ENCODE measurements at regions not wholly inside any gene's neighbourhood (a gene's known extent, or its start where the extent isn't known, plus 50 kb on each side); places are given as distances from the start of the nearest gene placed in this dataset.

- H3K36me3 ChIP-seq (ENCODE audit: control insufficient read depth in 2 of 2, extremely low read depth in 1 of 2, insufficient read depth in 2 of 2, low read length in 2 of 2) = no peaks in the 10 kb centered on the region
- no peak overlapping the region for H2AFZ ChIP-seq (ENCODE audit: control insufficient read depth, low read length)
- H3K9me3 ChIP-seq (ENCODE audit: control insufficient read depth, low read depth, low read length) = no peaks in the 10 kb centered on the region
- FAIRE-seq (no peak), DNase-seq (ENCODE audit: low read depth, low spot score) (no peak)
- no peak overlapping the region for H3K4me3 ChIP-seq (ENCODE audit: control insufficient read depth in 2 of 3, extremely low read depth in 1 of 3, insufficient read depth in 2 of 3, low read depth in 1 of 3, low read length in 3 of 3)
- H3K27ac ChIP-seq (ENCODE audit: control insufficient read depth, insufficient read depth, low read length) = no peak overlapping the region
- dilution Hi-C loops (cut with MboI; ENCODE audit: extremely low pct_ligation_motif_present, low sequenced_read_pairs) = no loop called here
- H3K9ac ChIP-seq (ENCODE audit: control insufficient read depth, extremely low read depth, insufficient read depth, low read length) = no peak overlapping the region
- no peaks in the 10 kb centered on the region for H3K79me2 ChIP-seq (ENCODE audit: control insufficient read depth, insufficient read depth, low read length)
- H3K27me3 ChIP-seq (ENCODE audit: control insufficient read depth, extremely low read depth, insufficient read depth, low read length) = no peaks in the 10 kb centered on the region
- H3K4me1 ChIP-seq (ENCODE audit: control insufficient read depth, extremely low read depth, insufficient read depth, low read length) = no peaks in the 10 kb centered on the region
- no peaks in the 10 kb centered on the region for H3K9me1 ChIP-seq (ENCODE audit: control insufficient read depth, extremely low read depth, insufficient read depth, low read length)
- H4K20me1 ChIP-seq (ENCODE audit: control insufficient read depth, extremely low read depth, insufficient read depth, low read length) = no peaks in the 10 kb centered on the region
- no peak overlapping the region for H3K4me2 ChIP-seq (ENCODE audit: control insufficient read depth, extremely low read depth, insufficient read depth, low read depth, low read length)
- TF ChIP-seq, protein P1, sequence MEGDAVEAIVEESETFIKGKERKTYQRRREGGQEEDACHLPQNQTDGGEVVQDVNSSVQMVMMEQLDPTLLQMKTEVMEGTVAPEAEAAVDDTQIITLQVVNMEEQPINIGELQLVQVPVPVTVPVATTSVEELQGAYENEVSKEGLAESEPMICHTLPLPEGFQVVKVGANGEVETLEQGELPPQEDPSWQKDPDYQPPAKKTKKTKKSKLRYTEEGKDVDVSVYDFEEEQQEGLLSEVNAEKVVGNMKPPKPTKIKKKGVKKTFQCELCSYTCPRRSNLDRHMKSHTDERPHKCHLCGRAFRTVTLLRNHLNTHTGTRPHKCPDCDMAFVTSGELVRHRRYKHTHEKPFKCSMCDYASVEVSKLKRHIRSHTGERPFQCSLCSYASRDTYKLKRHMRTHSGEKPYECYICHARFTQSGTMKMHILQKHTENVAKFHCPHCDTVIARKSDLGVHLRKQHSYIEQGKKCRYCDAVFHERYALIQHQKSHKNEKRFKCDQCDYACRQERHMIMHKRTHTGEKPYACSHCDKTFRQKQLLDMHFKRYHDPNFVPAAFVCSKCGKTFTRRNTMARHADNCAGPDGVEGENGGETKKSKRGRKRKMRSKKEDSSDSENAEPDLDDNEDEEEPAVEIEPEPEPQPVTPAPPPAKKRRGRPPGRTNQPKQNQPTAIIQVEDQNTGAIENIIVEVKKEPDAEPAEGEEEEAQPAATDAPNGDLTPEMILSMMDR (optimal IDR thresholded peaks at IDR 0.05 in 1 of 3, IDR thresholded peaks at IDR 0.05 in 1 of 3, conservative IDR thresholded peaks at IDR 0.05 in 1 of 3; ENCODE audit: extremely low read depth in 1 of 3, insufficient read depth in 2 of 3, low read length in 3 of 3) = no peak
- no peak for TF ChIP-seq EZH2 (IDR thresholded peaks at IDR 0.05; ENCODE audit: low read length)
Observed at GRCh38 chr7:24197852-24198251, 86.1 kb upstream of the NPY start.

DNA sequence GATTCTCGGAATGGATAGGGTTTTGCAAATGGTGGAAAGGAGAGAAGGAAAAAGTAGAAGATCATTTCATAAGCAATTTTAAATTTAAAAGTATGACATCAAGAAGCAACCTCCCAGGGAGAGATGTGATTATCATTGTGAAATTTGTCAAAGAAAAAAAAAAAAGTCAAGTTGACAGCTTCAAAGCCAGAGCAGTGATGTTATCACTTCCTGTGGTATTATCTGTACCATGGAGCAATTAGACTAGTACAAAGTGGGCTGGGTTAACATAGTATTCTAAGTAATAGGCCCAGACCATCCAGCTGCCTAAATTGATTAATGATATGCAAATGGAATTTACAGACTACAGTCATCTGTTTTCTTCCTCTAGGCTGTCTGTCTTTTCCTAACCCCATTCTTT, 84.0 kb upstream of the NPY start:
- dilution Hi-C loops (cut with MboI; ENCODE audit: extremely low pct_ligation_motif_present, low sequenced_read_pairs) = no loop called here
- no peak overlapping the region for H2AFZ ChIP-seq (ENCODE audit: control insufficient read depth, low read length)
- no peak overlapping the region for H3K4me2 ChIP-seq (ENCODE audit: control insufficient read depth, extremely low read depth, insufficient read depth, low read depth, low read length)
- no peaks in the 10 kb centered on the region for H3K9me3 ChIP-seq (ENCODE audit: control insufficient read depth, low read depth, low read length)
- H3K27ac ChIP-seq (ENCODE audit: control insufficient read depth, insufficient read depth, low read length) = no peak overlapping the region
- no peaks in the 10 kb centered on the region for H3K36me3 ChIP-seq (ENCODE audit: control insufficient read depth in 2 of 2, extremely low read depth in 1 of 2, insufficient read depth in 2 of 2, low read length in 2 of 2)
- no peaks in the 10 kb centered on the region for H4K20me1 ChIP-seq (ENCODE audit: control insufficient read depth, extremely low read depth, insufficient read depth, low read length)
- FAIRE-seq (no peak), DNase-seq (ENCODE audit: low read depth, low spot score) (no peak)
- no peaks in the 10 kb centered on the region for H3K79me2 ChIP-seq (ENCODE audit: control insufficient read depth, insufficient read depth, low read length)
- no peaks in the 10 kb centered on the region for H3K4me1 ChIP-seq (ENCODE audit: control insufficient read depth, extremely low read depth, insufficient read depth, low read length)
- H3K27me3 ChIP-seq (ENCODE audit: control insufficient read depth, extremely low read depth, insufficient read depth, low read length) = no peaks in the 10 kb centered on the region
- H3K9me1 ChIP-seq (ENCODE audit: control insufficient read depth, extremely low read depth, insufficient read depth, low read length) = no peaks in the 10 kb centered on the region
- H3K4me3 ChIP-seq (ENCODE audit: control insufficient read depth in 2 of 3, extremely low read depth in 1 of 3, insufficient read depth in 2 of 3, low read depth in 1 of 3, low read length in 3 of 3) = no peak overlapping the region
- no peak for TF ChIP-seq EZH2 (IDR thresholded peaks at IDR 0.05; ENCODE audit: low read length)
- TF ChIP-seq, protein P1 (optimal IDR thresholded peaks at IDR 0.05 in 1 of 3, IDR thresholded peaks at IDR 0.05 in 1 of 3, conservative IDR thresholded peaks at IDR 0.05 in 1 of 3; ENCODE audit: extremely low read depth in 1 of 3, insufficient read depth in 2 of 3, low read length in 3 of 3) = no peak
- no peak overlapping the region for H3K9ac ChIP-seq (ENCODE audit: control insufficient read depth, extremely low read depth, insufficient read depth, low read length)
